ENCODE measurements at regions not wholly inside any gene's neighbourhood (a gene's known extent, or its start where the extent isn't known, plus 50 kb on each side); places are given as distances from the start of the nearest gene placed in this dataset.

- 26% methylated on average over 9 of the region's 9 CpGs for WGBS (ENCODE audit: insufficient coverage, low coverage, low lambda C conversion rate, missing lambda C conversion rate)
- no peaks in the 10 kb centered on the region for H3K9me3 ChIP-seq
- H3K4me1 ChIP-seq = no peaks in the 10 kb centered on the region
- TF ChIP-seq POLR2A (IDR thresholded peaks at IDR 0.05) (no peak), CTCF (IDR thresholded peaks at IDR 0.05) (no peak)
- no peak overlapping the region for H3K27ac ChIP-seq
- no peaks in the 10 kb centered on the region for H3K27me3 ChIP-seq
- intact Hi-C loops (cut with DNase I) = no loop called here
- no peak for DNase-seq
- H3K4me3 ChIP-seq = no peak overlapping the region
- ATAC-seq = peak; percentile 36 to 69 (median 52)
- H3K36me3 ChIP-seq = no peaks in the 10 kb centered on the region
These were observed 119.5 kb upstream of the AFF2 start for GRCh38 chrX:148380650-148381561.

DNA sequence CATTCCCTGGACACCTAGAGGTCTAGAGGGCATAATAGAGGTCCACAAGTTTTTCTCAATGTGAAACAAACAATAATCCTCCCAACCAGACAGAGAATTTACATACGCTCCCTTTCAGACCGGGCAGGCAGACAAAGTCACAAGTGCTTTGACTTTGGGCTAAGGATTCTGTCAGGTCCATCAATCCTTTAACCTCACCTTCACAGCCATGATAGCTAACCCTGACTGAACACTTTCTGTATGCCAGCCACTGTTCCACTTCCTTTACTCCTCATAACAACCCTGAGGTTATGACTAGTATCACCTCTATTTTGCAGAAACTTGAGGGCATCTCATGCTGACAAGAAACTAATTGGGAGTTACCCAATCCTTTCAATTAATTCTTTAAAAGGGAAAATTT, 118.8 kb upstream of the AFF2 start:
- ATAC-seq = no peak
- Histone ChIP-seq H3K4me3 (no peak overlapping the region), H3K4me1 (no peaks in the 10 kb centered on the region), H3K36me3 (no peaks in the 10 kb centered on the region), H3K27ac (no peak overlapping the region), H3K27me3 (no peaks in the 10 kb centered on the region), H3K9me3 (no peaks in the 10 kb centered on the region)
- intact Hi-C loops (cut with DNase I) = no loop called here
- no peak for DNase-seq
- 50% methylated on average over 1 of the region's 2 CpGs for WGBS (ENCODE audit: insufficient coverage, low coverage, low lambda C conversion rate, missing lambda C conversion rate)
- TF ChIP-seq POLR2A (IDR thresholded peaks at IDR 0.05) (no peak), CTCF (IDR thresholded peaks at IDR 0.05) (no peak)

DNA sequence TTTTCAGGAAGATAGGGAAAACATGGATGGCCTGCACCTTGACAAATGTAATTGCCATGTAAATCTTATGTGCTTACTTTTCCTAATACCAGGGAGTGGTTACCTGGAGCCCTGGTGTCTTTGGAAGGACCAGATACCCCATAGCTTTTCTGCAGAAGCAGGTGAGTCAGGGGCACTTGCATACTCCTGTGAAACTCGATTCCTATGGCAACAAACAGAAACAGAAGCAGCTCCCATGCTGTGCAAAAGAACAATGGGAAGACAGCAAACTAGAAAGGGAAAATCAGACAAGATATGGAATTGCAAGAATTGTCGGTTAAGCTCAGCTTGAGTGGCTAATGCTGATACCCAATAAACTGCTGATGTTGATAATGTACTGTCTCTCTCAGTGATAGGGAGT, 117.4 kb upstream of the AFF2 start:
- WGBS (ENCODE audit: insufficient coverage, low coverage, low lambda C conversion rate, missing lambda C conversion rate) = 34% methylated on average over 2 of the region's 2 CpGs
- ATAC-seq = no peak

GRCh38 chrX:148385471-148385870, 114.9 kb upstream of the AFF2 start:
- WGBS (ENCODE audit: insufficient coverage, low coverage, low lambda C conversion rate, missing lambda C conversion rate) = 47% methylated on average over 2 of the region's 2 CpGs

More for the DNA sequence above, 117.4 kb upstream of the AFF2 start:
- Histone ChIP-seq H3K27ac (no peak overlapping the region), H3K4me1 (no peaks in the 10 kb centered on the region), H3K9me3 (no peaks in the 10 kb centered on the region), H3K36me3 (no peaks in the 10 kb centered on the region), H3K27me3 (no peaks in the 10 kb centered on the region), H3K4me3 (no peak overlapping the region)
- intact Hi-C loops (cut with DNase I) = no loop called here
- no peak for TF ChIP-seq POLR2A (IDR thresholded peaks at IDR 0.05)
- TF ChIP-seq CTCF (IDR thresholded peaks at IDR 0.05) = no peak
- no peak for DNase-seq

More at GRCh38 chrX:148385471-148385870, 114.9 kb upstream of the AFF2 start:
- no peaks in the 10 kb centered on the region for H3K4me1 ChIP-seq
- H3K4me3 ChIP-seq = no peak overlapping the region
- ATAC-seq (no peak), DNase-seq (no peak)
- H3K27me3 ChIP-seq = no peaks in the 10 kb centered on the region
- no peaks in the 10 kb centered on the region for H3K9me3 ChIP-seq
- no peak overlapping the region for H3K27ac ChIP-seq
- H3K36me3 ChIP-seq = no peaks in the 10 kb centered on the region
- intact Hi-C loops (cut with DNase I) = no loop called here
- TF ChIP-seq CTCF (IDR thresholded peaks at IDR 0.05) = no peak
- no peak for TF ChIP-seq POLR2A (IDR thresholded peaks at IDR 0.05)
